ENCODE measurements at regions not wholly inside any gene's neighbourhood (a gene's known extent, or its start where the extent isn't known, plus 50 kb on each side); places are given as distances from the start of the nearest gene placed in this dataset.

DNA sequence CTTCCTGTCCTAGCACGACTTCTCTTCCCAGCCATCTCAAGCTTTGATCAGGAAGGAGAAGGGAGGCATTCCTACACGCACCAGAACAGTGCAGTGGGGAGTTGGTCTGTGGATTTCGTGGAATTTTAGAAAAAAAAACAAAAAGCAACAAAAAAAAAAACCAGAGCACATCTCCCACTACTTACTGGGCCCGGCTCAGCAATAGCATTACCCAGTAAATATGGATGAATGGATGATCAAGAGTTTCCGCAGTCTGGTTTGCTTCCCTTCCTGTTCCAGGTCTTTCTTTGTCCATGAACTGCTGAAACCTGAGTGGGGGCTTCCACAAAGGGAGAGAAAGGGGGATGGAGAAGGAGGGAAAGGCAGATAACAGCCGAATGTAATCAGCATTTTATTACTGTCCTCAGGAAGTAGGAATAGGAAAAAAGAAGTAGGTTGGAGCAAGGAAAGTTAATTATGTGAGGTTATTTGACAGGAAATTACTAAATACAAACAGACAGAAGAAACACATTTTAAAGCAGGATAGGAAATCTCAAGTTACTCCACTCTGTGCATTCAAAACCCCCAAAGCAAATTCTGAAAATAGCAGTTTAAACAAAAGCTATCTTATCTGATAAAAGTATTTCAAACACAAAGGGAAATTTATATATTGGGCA lies 349.0 kb downstream of the PRL start:
- no peaks in the 10 kb centered on the region for H3K9me3 ChIP-seq (replicated peaks; ENCODE audit: control insufficient read depth, insufficient read depth, low read length)
- peak overlapping the region; percentile 76 for H3K27ac ChIP-seq (ENCODE audit: insufficient read depth, low read depth, low read length)
- peak; percentile 78 for FAIRE-seq
- no TSS peak for BruUV-seq (replicated peaks)
- H4K20me1 ChIP-seq (replicated peaks; ENCODE audit: control insufficient read depth, extremely low read depth, insufficient read depth, low read length) = no peaks in the 10 kb centered on the region
- H3K4me3 ChIP-seq (replicated peaks in 1 of 3; ENCODE audit: insufficient read depth in 1 of 3, low read depth in 1 of 3, low read length in 3 of 3) = peak overlapping the region in 1 of 3 experiments; percentile 7
- peak; percentile 94 for DNase-seq (ENCODE audit: low read depth, low spot score)
- peak; percentile 70 for TF ChIP-seq GATA2 (IDR thresholded peaks at IDR 0.05; ENCODE audit: insufficient read depth, insufficient read length, low read depth, low read length)
- no peak for TF ChIP-seq EZH2 (IDR thresholded peaks at IDR 0.05; ENCODE audit: borderline replicate concordance, low read depth, low read length, severe bottlenecking)
- TF ChIP-seq, protein P1, sequence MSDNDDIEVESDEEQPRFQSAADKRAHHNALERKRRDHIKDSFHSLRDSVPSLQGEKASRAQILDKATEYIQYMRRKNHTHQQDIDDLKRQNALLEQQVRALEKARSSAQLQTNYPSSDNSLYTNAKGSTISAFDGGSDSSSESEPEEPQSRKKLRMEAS (IDR thresholded peaks at IDR 0.05; ENCODE audit: insufficient read depth, insufficient read length) = no peak
- no peak for TF ChIP-seq POLR2A (IDR thresholded peaks at IDR 0.05; ENCODE audit: low read depth, low read length)
- TF ChIP-seq JUN (IDR thresholded peaks at IDR 0.05; ENCODE audit: borderline replicate concordance, insufficient read depth, insufficient read length, low read depth) = peak; percentile 40
- TF ChIP-seq POLR2AphosphoS5 (IDR thresholded peaks at IDR 0.05; ENCODE audit: insufficient read depth, low read depth, low read length) = peak; percentile 50
- no peak for TF ChIP-seq MYC (IDR thresholded peaks at IDR 0.05; ENCODE audit: low read depth, low read length)
- TF ChIP-seq, protein P2, sequence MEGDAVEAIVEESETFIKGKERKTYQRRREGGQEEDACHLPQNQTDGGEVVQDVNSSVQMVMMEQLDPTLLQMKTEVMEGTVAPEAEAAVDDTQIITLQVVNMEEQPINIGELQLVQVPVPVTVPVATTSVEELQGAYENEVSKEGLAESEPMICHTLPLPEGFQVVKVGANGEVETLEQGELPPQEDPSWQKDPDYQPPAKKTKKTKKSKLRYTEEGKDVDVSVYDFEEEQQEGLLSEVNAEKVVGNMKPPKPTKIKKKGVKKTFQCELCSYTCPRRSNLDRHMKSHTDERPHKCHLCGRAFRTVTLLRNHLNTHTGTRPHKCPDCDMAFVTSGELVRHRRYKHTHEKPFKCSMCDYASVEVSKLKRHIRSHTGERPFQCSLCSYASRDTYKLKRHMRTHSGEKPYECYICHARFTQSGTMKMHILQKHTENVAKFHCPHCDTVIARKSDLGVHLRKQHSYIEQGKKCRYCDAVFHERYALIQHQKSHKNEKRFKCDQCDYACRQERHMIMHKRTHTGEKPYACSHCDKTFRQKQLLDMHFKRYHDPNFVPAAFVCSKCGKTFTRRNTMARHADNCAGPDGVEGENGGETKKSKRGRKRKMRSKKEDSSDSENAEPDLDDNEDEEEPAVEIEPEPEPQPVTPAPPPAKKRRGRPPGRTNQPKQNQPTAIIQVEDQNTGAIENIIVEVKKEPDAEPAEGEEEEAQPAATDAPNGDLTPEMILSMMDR (IDR thresholded peaks at IDR 0.05; ENCODE audit: extremely low read depth in 1 of 2, insufficient read depth in 1 of 2, low read depth in 1 of 2, low read length in 2 of 2) = no peak
- TF ChIP-seq FOS (IDR thresholded peaks at IDR 0.05; ENCODE audit: borderline replicate concordance, insufficient read depth, low read length) = peak; percentile 23
- no peaks in the 10 kb centered on the region for H3K9me1 ChIP-seq (replicated peaks; ENCODE audit: control insufficient read depth, extremely low read depth, insufficient read depth, low read length)
- peak overlapping the region; percentile 54 for H3K4me2 ChIP-seq (ENCODE audit: insufficient read depth, low read length)
- CTCF ChIA-PET = interaction anchor here (1.0 to 1.1 kb wide), 2 partner anchors 101 to 206 kb away, joined by 3 to 4 read pairs; no protein-coding TSS in a partner anchor
- H3K4me1 ChIP-seq (ENCODE audit: control insufficient read depth, extremely low read depth, insufficient read depth, low read length) = peaks cover 48% of the 10 kb centered on the region
- H2AFZ ChIP-seq (ENCODE audit: low read depth, low read length) = peak overlapping the region; percentile 52
- POLR2A ChIA-PET = interaction anchor here (0.7 kb wide), 1 partner anchor 100 kb away, joined by 3 read pairs; no protein-coding TSS in a partner anchor
- H3K9ac ChIP-seq (replicated peaks; ENCODE audit: extremely low read depth, insufficient read depth, low read length) = peak overlapping the region; percentile 50
- H3K27me3 ChIP-seq (ENCODE audit: control insufficient read depth in 2 of 2, insufficient read depth in 2 of 2, low read length in 2 of 2) = no peaks in the 10 kb centered on the region
- H3K79me2 ChIP-seq (ENCODE audit: control insufficient read depth, insufficient read depth, low read length) = no peaks in the 10 kb centered on the region
- dilution Hi-C loops (cut with MboI; ENCODE audit: extremely low pct_ligation_motif_present, low sequenced_read_pairs) = no loop called here
- intact Hi-C loops (cut with micrococcal nuclease) = loop anchor here (1.0 to 10.0 kb wide), 8 partner anchors 39 to 1071 kb away; no protein-coding TSS in a partner anchor
- H3K36me3 ChIP-seq (ENCODE audit: control insufficient read depth in 2 of 2, extremely low read depth in 1 of 2, insufficient read depth in 2 of 2, low read length in 2 of 2) = no peaks in the 10 kb centered on the region

All from endothelial cell of umbilical vein (primary cell).